ENCODE measurements at regions not wholly inside any gene's neighbourhood (a gene's known extent, or its start where the extent isn't known, plus 50 kb on each side); places are given as distances from the start of the nearest gene placed in this dataset.

GRCh38 chr10:129219364-129219763, 247.7 kb upstream of the MGMT start:
- DNase-seq: no peak
- H2AFZ ChIP-seq (ENCODE audit: low read depth): no peak overlapping the region
- no peak overlapping the region for H3K9ac ChIP-seq
- ChIA-PET CTCF (interaction anchor here (1.3 kb wide), 1 partner anchor 9 kb away, joined by 3 read pairs; no protein-coding TSS in a partner anchor), POLR2A (no interaction called here)
- no peaks in the 10 kb centered on the region for H3K4me1 ChIP-seq (ENCODE audit: control insufficient read depth in 1 of 2, insufficient read depth in 2 of 2, low read depth in 1 of 2, low read length in 1 of 2)
- WGBS (ENCODE audit: low lambda C conversion rate): 17% methylated on average over 5 of the region's 5 CpGs
- no peaks in the 10 kb centered on the region for H3K36me3 ChIP-seq (replicated peaks in 1 of 2; ENCODE audit: control insufficient read depth in 1 of 2, insufficient read depth in 2 of 2, low read length in 1 of 2)
- no peaks in the 10 kb centered on the region for H3K9me3 ChIP-seq
- no peaks in the 10 kb centered on the region for H3K79me2 ChIP-seq (ENCODE audit: insufficient read depth)
- H3K27ac ChIP-seq (ENCODE audit: low read depth in 2 of 2, low read length in 1 of 2): no peak overlapping the region
- no peaks in the 10 kb centered on the region for H3K27me3 ChIP-seq (ENCODE audit: insufficient read depth)
- H3K9me2 ChIP-seq: no peaks in the 10 kb centered on the region
- TF ChIP-seq RXRA (IDR thresholded peaks at IDR 0.05; ENCODE audit: borderline replicate concordance, low read depth) (no peak), GABPA (IDR thresholded peaks at IDR 0.05; ENCODE audit: low read depth) (no peak), CHD2 (IDR thresholded peaks at IDR 0.05; ENCODE audit: low read length, partially characterized antibody) (no peak), ELF1 (IDR thresholded peaks at IDR 0.05) (no peak), YY1 (IDR thresholded peaks at IDR 0.05; ENCODE audit: low read depth) (no peak), IRF3 (IDR thresholded peaks at IDR 0.05; ENCODE audit: low read depth, low read length) (no peak), MXI1 (IDR thresholded peaks at IDR 0.05; ENCODE audit: low read depth, low read length) (no peak), GATA2 (CRISPR knock-in tag; IDR thresholded peaks at IDR 0.05) (no peak), JUND (IDR thresholded peaks at IDR 0.05) (no peak), NFIC (IDR thresholded peaks at IDR 0.05; ENCODE audit: borderline replicate concordance) (no peak), USF2 (IDR thresholded peaks at IDR 0.05; ENCODE audit: borderline replicate concordance, low read depth, low read length) (no peak), SIN3A (IDR thresholded peaks at IDR 0.05; ENCODE audit: borderline replicate concordance, low read depth, low read length) (no peak), FOSL2 (IDR thresholded peaks at IDR 0.05; ENCODE audit: borderline replicate concordance, low read depth) (no peak), REST (IDR thresholded peaks at IDR 0.05; ENCODE audit: low read depth, low read length) (no peak), SMC3 (IDR thresholded peaks at IDR 0.05; ENCODE audit: low read depth, low read length) (no peak), ZBTB33 (IDR thresholded peaks at IDR 0.05; ENCODE audit: borderline replicate concordance, low read depth) (no peak), RCOR1 (IDR thresholded peaks at IDR 0.05; ENCODE audit: low read length) (no peak), CTCF (IDR thresholded peaks at IDR 0.05) (no peak), TCF12 (IDR thresholded peaks at IDR 0.05) (no peak), RAD21 (IDR thresholded peaks at IDR 0.05; ENCODE audit: low read length) (no peak)
- no peaks in the 10 kb centered on the region for H4K20me1 ChIP-seq (ENCODE audit: insufficient read depth)
- no peak overlapping the region for H3K4me2 ChIP-seq
- no peaks in the 10 kb centered on the region for H3F3A ChIP-seq (replicated peaks; ENCODE audit: insufficient read depth)
- no peak overlapping the region for H3K4me3 ChIP-seq (ENCODE audit: low read depth in 2 of 2, low read length in 1 of 2)
